UCSD-AML1 (cell line): ENCODE measurements at regions not wholly inside any gene's neighbourhood (a gene's known extent, or its start where the extent isn't known, plus 50 kb on each side); places are given as distances from the start of the nearest gene placed in this dataset.

ENCODE experiments used
- DNase-seq: peaks from one replicate; lab custom pipeline; 2025; ENCODE audit not compliant: unreplicated experiment; lab: John Stamatoyannopoulos, UW

- no peak for DNase-seq
These were observed 107.4 kb downstream of the TBX19 start for GRCh38 chr1:168387781-168388760.

GRCh38 chr1:168386949-168387586 is 106.4 kb downstream of the TBX19 start:
- no peak for DNase-seq

- no peak for DNase-seq
These were observed 105.8 kb downstream of the TBX19 start for GRCh38 chr1:168386492-168386891.

- DNase-seq = no peak
These were observed 101.2 kb downstream of the TBX19 start for GRCh38 chr1:168381850-168382249.

- DNase-seq = no peak
These were observed 100.3 kb downstream of the TBX19 start for GRCh38 chr1:168380945-168381344.

GRCh38 chr1:168379104-168379860 is 98.6 kb downstream of the TBX19 start:
- no peak for DNase-seq

GRCh38 chr1:168375566-168376300 is 95.1 kb downstream of the TBX19 start:
- DNase-seq = no peak

- DNase-seq = no peak
These were observed 93.9 kb downstream of the TBX19 start for GRCh38 chr1:168374566-168374965.

- no peak for DNase-seq
These were observed 93.2 kb downstream of the TBX19 start for GRCh38 chr1:168373869-168374268.

GRCh38 chr1:168372861-168373371 is 92.2 kb downstream of the TBX19 start:
- no peak for DNase-seq

GRCh38 chr1:168372307-168372706 is 91.6 kb downstream of the TBX19 start:
- no peak for DNase-seq

GRCh38 chr1:168371477-168371876 is 90.8 kb downstream of the TBX19 start:
- no peak for DNase-seq

- DNase-seq = no peak
These were observed 89.9 kb downstream of the TBX19 start for GRCh38 chr1:168370586-168370985.

GRCh38 chr1:168369655-168370054 is 89.0 kb downstream of the TBX19 start:
- DNase-seq = no peak

- DNase-seq = no peak
These were observed 87.5 kb downstream of the TBX19 start for GRCh38 chr1:168368131-168368530.

GRCh38 chr1:168365719-168366479 is 85.2 kb downstream of the TBX19 start:
- no peak for DNase-seq
